ENCODE measurements at regions not wholly inside any gene's neighbourhood (a gene's known extent, or its start where the extent isn't known, plus 50 kb on each side); places are given as distances from the start of the nearest gene placed in this dataset.

- H3K27ac ChIP-seq: no peak overlapping the region
- TF ChIP-seq ZFX (IDR thresholded peaks at IDR 0.05; ENCODE audit: borderline replicate concordance) (no peak), CTCF (IDR thresholded peaks at IDR 0.05) (no peak)
Measured at GRCh38 chr19:31418692-31419430, 69.6 kb upstream of the TSHZ3 start.

GRCh38 chr19:31419871-31420445, 70.7 kb upstream of the TSHZ3 start:
- TF ChIP-seq CTCF (IDR thresholded peaks at IDR 0.05): no peak
- TF ChIP-seq ZFX (IDR thresholded peaks at IDR 0.05; ENCODE audit: borderline replicate concordance): no peak
- no peak overlapping the region for H3K27ac ChIP-seq

GRCh38 chr19:31421082-31421481, 71.8 kb upstream of the TSHZ3 start:
- TF ChIP-seq CTCF (IDR thresholded peaks at IDR 0.05): no peak
- H3K27ac ChIP-seq: no peak overlapping the region

GRCh38 chr19:31421856-31422255, 72.6 kb upstream of the TSHZ3 start:
- H3K27ac ChIP-seq: no peak overlapping the region
- TF ChIP-seq CTCF (IDR thresholded peaks at IDR 0.05) (no peak), ZFX (IDR thresholded peaks at IDR 0.05; ENCODE audit: borderline replicate concordance) (no peak)

- TF ChIP-seq ZFX (IDR thresholded peaks at IDR 0.05; ENCODE audit: borderline replicate concordance): no peak
- TF ChIP-seq CTCF (IDR thresholded peaks at IDR 0.05): no peak
- no peak overlapping the region for H3K27ac ChIP-seq
Measured at GRCh38 chr19:31423896-31424295, 74.7 kb upstream of the TSHZ3 start.

GRCh38 chr19:31424861-31425620, 75.8 kb upstream of the TSHZ3 start:
- H3K27ac ChIP-seq: no peak overlapping the region
- TF ChIP-seq ZFX (IDR thresholded peaks at IDR 0.05; ENCODE audit: borderline replicate concordance) (no peak), CTCF (IDR thresholded peaks at IDR 0.05) (no peak)

GRCh38 chr19:31427857-31428256, 78.6 kb upstream of the TSHZ3 start:
- TF ChIP-seq ZFX (IDR thresholded peaks at IDR 0.05; ENCODE audit: borderline replicate concordance): no peak
- TF ChIP-seq CTCF (IDR thresholded peaks at IDR 0.05): no peak

More at GRCh38 chr19:31427857-31428256, 78.6 kb upstream of the TSHZ3 start:
- no peak overlapping the region for H3K27ac ChIP-seq
